ENCODE measurements at regions not wholly inside any gene's neighbourhood (a gene's known extent, or its start where the extent isn't known, plus 50 kb on each side); places are given as distances from the start of the nearest gene placed in this dataset.
A peak's percentile ranks its signal among the peaks of the same experiment; 100 is the strongest.

DNA sequence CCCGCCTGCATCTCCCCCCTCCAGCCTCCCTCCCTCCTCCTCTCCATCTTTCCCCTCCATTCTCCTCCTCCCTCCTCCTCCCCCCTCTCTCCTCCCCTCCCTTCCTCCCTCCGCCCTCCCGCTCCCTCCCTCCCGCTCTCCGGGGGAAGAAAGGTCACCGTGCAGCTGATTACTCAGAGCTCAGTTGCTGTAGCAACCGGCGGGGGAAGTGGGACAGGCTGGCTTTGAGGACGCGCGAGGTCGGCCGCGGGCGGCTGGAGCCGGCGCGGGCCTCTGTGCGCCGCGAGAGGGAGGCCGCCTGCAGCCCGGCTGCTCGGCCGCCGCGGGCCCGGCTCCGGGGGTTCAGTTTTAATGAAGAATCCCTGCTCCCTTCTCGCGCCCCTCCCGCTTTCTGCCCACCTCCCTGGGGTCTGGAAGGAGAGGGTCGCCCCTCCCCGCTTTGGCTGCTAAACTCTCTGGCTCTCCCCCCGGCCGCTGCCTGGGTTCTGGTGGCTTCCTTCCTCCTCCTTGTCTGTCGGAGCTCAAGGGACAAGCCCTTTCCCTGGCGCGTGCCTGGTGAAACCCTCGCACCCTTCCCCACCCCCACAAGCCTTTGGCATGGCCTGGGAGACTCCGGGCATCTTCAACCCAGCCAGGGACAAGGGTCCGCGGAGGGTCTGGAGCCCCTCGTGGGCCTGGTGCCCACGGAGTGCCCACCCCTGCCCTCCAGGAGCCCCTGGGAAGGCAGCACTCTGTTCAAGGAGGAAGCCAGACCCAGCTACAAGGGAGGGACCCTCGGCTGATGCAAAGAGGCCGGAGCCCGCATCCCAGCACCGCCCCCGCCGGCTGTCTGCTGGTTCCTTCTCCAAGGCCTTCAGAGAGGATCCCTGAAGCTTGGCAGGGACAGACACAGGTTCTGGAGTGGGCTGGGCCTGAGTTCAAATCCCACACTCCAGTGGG is 160.3 kb downstream of the C9orf50 start (continued):
- no peak for TF ChIP-seq GABPA (IDR thresholded peaks at IDR 0.05; ENCODE audit: borderline replicate concordance, insufficient read depth, low read length)
- TF ChIP-seq, protein P1, sequence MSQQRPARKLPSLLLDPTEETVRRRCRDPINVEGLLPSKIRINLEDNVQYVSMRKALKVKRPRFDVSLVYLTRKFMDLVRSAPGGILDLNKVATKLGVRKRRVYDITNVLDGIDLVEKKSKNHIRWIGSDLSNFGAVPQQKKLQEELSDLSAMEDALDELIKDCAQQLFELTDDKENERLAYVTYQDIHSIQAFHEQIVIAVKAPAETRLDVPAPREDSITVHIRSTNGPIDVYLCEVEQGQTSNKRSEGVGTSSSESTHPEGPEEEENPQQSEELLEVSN (IDR thresholded peaks at IDR 0.05) = peak; percentile 66
- TF ChIP-seq RXRA (IDR thresholded peaks at IDR 0.05; ENCODE audit: insufficient read depth, low read depth, low read length) = no peak
- TF ChIP-seq CEBPB (IDR thresholded peaks at IDR 0.05; ENCODE audit: low read depth, low read length) = no peak
